BLaER1 (cell line): ENCODE measurements at regions not wholly inside any gene's neighbourhood (a gene's known extent, or its start where the extent isn't known, plus 50 kb on each side); places are given as distances from the start of the nearest gene placed in this dataset.

Experiments
- H3K27ac ChIP-seq: shearing (Covaris generic); formaldehyde crosslinking; 2 replicates; pipeline ENCODE4 v1.8.1; 2022
- H3K27me3 ChIP-seq: shearing (Covaris generic); formaldehyde crosslinking; 2 replicates; pipeline ENCODE4 v1.8.1; 2022
- H3K36me3 ChIP-seq: shearing (Covaris generic); formaldehyde crosslinking; 2 replicates; pipeline ENCODE4 v1.8.1; 2022
- H3K4me1 ChIP-seq: shearing (Covaris generic); formaldehyde crosslinking; 2 replicates; pipeline ENCODE4 v1.8.1; 2022
- H3K4me2 ChIP-seq: shearing (Covaris generic); formaldehyde crosslinking; 2 replicates; pipeline ENCODE4 v1.8.1; 2022
- H3K4me3 ChIP-seq: shearing (Covaris generic); formaldehyde crosslinking; 2 replicates; pipeline ENCODE4 v1.8.1; 2022
- H3K9ac ChIP-seq: shearing (Covaris generic); formaldehyde crosslinking; 2 replicates; pipeline ENCODE4 v1.8.1; 2022
- H3K9me3 ChIP-seq: shearing (Covaris generic); formaldehyde crosslinking; 2 replicates; pipeline ENCODE4 v1.8.1; 2022
- H4K20me1 ChIP-seq: shearing (Covaris generic); formaldehyde crosslinking; 2 replicates; pipeline ENCODE4 v1.8.1; 2022
- Cebpa-rat ChIP-seq: shearing (Covaris generic); IDR thresholded peaks from 2 replicates; pipeline ENCODE4 v1.8.1; 2022

DNA sequence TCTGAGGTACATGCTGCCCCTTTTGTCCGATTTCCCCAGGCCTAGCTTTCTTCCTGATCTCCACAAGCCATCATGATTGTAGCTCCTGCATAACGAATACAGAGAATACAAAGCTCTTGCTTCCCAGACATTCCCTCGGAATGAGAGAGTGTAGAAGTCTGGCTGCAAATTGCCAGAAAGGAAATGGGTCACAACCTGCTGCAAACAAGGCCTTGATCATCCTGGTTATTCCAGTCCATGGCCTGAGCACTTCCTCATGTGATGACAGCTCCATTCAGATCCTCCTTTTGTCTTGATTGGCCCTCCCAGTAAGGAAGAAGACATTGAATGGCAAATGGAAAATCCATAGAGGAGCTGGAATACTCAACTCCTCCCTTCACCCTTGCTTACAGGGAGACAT lies 136.0 kb upstream of the ADRA1B start:
- no peak for TF ChIP-seq Cebpa-rat
- no peaks in the 10 kb centered on the region for H3K36me3 ChIP-seq

DNA sequence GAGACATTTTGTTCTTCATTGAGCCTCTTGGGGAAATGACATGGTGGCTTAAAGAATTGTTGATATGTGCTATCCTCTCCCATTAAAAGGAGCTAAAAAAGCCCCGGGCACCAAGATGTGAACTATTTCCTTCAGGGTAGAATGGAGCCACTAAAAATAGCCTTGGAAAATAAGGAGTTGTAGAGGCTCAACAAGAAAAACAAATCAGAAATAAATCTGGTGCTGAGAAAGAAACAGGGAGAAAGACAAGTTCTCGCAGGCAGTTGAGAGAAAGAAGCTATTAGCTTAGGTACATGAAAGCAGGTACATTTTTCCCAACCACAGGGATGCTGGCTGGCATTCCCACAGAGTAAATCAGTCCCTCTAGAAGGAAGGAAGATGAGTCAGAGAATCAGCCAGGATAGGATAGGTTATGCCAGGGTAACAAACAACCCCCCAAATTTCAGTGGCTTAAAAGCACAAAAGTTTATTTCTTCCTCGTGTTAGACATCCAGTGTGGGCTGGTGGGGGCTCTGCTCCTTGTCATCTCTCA lies 134.6 kb upstream of the ADRA1B start:
- no peak overlapping the region for H3K4me2 ChIP-seq
- H3K4me1 ChIP-seq = no peaks in the 10 kb centered on the region
- H3K36me3 ChIP-seq = no peaks in the 10 kb centered on the region
- no peaks in the 10 kb centered on the region for H3K27me3 ChIP-seq
- no peak overlapping the region for H3K9ac ChIP-seq
- no peak for TF ChIP-seq Cebpa-rat
- H4K20me1 ChIP-seq = no peaks in the 10 kb centered on the region
- H3K4me3 ChIP-seq = no peak overlapping the region
- H3K27ac ChIP-seq = no peak overlapping the region
- H3K9me3 ChIP-seq = no peaks in the 10 kb centered on the region

More for the DNA sequence above, 136.0 kb upstream of the ADRA1B start:
- no peak overlapping the region for H3K4me2 ChIP-seq
- no peaks in the 10 kb centered on the region for H3K27me3 ChIP-seq
- H3K9me3 ChIP-seq = no peaks in the 10 kb centered on the region
- H3K4me3 ChIP-seq = no peak overlapping the region
- H3K4me1 ChIP-seq = no peaks in the 10 kb centered on the region
- H3K9ac ChIP-seq = no peak overlapping the region
- no peaks in the 10 kb centered on the region for H4K20me1 ChIP-seq
- no peak overlapping the region for H3K27ac ChIP-seq

DNA sequence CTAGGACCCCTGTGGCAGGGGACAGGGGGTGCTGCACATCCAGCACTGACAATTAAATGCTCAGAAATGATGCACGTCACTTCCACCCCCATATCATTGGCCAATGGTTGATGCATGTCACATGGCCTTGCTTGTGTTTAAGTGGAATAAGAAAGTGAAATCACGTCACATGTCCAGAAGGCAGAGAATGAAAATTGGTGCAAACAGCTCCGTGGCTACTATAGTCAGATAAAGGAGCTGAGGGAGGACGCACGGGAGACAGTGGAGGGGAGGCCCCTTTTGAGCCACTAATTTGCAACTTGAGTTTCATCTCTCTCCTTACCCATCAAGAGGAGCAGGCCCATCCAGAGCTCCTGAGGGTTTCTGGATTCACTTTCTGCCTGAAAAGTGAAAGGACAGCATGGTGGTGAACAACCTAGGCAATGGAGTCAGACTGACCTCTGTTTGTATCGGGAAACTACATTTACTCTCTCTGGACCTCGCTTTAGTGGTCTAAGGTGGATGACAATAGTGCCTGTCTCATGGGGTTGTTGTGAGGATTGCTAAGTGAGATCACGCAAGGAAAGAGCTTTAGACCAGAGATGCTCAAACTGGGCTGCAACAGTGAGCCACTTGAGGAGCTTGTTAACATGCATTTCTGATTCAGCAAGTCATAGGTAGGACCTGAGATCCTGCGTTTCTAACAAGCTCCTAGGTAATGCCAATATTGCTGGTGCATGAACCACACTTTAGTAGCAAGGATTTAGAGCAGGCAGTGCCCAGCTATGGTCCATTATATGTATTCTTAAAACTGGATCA lies 133.9 kb upstream of the ADRA1B start:
- Histone ChIP-seq H3K4me3 (no peak overlapping the region), H3K4me2 (no peak overlapping the region)
- TF ChIP-seq Cebpa-rat = no peak

DNA sequence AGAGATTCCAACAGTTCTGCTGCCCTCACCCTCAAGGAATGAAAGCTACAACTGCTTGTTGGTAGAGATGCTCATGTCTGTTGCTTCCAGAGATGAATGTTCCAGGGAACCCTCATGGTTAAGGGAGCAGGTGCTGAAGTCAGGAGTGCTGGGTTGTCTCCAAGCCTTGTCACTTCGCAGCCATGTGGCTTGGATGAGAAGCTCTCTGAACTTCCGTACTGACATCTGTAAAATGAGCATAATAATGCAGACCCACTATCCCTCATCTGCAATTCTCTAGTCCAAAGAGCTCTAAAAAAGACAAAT lies 133.3 kb upstream of the ADRA1B start:
- no peaks in the 10 kb centered on the region for H3K27me3 ChIP-seq
- no peak overlapping the region for H3K9ac ChIP-seq
- H3K4me2 ChIP-seq = no peak overlapping the region
- H3K9me3 ChIP-seq = no peaks in the 10 kb centered on the region
- no peak overlapping the region for H3K27ac ChIP-seq
- H3K4me1 ChIP-seq = no peaks in the 10 kb centered on the region
- H4K20me1 ChIP-seq = no peaks in the 10 kb centered on the region
- TF ChIP-seq Cebpa-rat = no peak
- no peak overlapping the region for H3K4me3 ChIP-seq
- H3K36me3 ChIP-seq = no peaks in the 10 kb centered on the region

More for the DNA sequence above, 133.9 kb upstream of the ADRA1B start:
- Histone ChIP-seq H3K4me1 (no peaks in the 10 kb centered on the region), H3K27me3 (no peaks in the 10 kb centered on the region), H3K27ac (no peak overlapping the region), H4K20me1 (no peaks in the 10 kb centered on the region), H3K9me3 (no peaks in the 10 kb centered on the region), H3K36me3 (no peaks in the 10 kb centered on the region), H3K9ac (no peak overlapping the region)

DNA sequence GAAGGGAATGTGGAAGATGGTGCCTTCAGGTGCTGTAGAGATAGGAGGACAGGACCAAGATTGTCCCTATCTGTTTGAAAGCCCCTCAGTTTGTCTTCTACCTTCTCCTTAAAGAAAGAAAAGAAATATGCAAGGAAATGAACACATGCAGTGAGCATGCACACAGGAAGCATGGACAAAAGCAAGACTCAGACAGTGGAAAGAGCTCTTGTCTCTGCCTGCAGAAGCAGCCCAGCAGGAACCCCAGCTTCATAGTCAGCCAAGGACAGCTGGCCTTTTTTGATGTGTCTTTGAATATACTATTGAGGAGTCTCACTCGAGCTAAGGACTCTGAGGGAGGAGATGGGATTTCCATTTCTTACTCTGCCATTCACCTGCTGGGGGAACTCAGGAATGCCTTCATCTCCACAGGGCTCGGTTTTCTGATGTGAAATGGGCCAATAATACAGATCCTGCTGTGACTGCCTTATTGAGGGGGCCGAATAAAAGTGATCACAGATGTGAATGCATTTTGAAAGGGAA lies 132.5 kb upstream of the ADRA1B start:
- Histone ChIP-seq H3K27ac (no peak overlapping the region), H3K9me3 (no peaks in the 10 kb centered on the region), H3K4me3 (no peak overlapping the region), H3K4me2 (no peak overlapping the region), H3K36me3 (no peaks in the 10 kb centered on the region), H3K4me1 (no peaks in the 10 kb centered on the region), H3K27me3 (no peaks in the 10 kb centered on the region), H3K9ac (no peak overlapping the region), H4K20me1 (no peaks in the 10 kb centered on the region)
- no peak for TF ChIP-seq Cebpa-rat

DNA sequence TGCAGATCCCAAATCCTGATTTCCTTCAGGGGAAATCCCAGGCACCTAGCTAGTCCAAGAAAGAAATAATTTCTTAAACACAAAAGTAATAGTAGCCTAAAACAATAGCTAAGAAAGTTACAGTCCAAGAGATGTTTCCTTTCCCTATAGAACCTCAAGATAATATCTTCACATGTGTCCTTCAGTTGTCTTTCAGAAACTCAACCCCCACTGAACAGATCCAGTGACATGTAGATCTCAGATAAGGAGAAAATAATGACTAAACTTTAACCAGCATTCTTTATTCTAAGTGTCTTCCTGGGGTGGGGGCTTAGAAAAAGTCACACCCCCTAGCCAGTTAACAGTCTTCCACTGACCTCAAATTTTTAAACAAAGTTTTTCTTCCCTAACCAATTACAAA lies 131.3 kb upstream of the ADRA1B start:
- no peak for TF ChIP-seq Cebpa-rat
- Histone ChIP-seq H3K4me1 (no peaks in the 10 kb centered on the region), H3K36me3 (no peaks in the 10 kb centered on the region), H3K4me2 (no peak overlapping the region), H3K27me3 (no peaks in the 10 kb centered on the region), H3K9me3 (no peaks in the 10 kb centered on the region), H3K4me3 (no peak overlapping the region), H3K27ac (no peak overlapping the region), H4K20me1 (no peaks in the 10 kb centered on the region), H3K9ac (no peak overlapping the region)

DNA sequence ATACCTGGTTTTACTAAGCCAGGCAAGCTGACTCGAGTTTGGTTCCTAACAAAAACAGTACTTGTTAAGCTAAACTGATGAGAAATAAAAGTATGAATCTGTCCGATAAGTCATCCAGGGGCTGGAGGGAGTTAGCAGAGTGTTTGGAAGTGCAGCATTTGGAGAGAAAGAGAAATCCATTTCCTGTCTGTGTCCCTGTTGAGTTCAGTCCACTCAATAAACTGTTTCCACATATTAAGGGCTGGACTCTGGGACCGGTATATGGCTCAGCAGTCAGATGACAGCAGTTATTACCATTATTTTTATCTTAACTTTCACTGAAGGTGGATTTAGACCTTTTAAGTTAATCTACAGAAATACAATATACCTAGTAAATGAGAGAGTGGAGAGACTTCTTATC lies 130.6 kb upstream of the ADRA1B start:
- Histone ChIP-seq H3K4me2 (no peak overlapping the region), H3K9me3 (no peaks in the 10 kb centered on the region), H4K20me1 (no peaks in the 10 kb centered on the region), H3K9ac (no peak overlapping the region), H3K27me3 (no peaks in the 10 kb centered on the region), H3K27ac (no peak overlapping the region), H3K36me3 (no peaks in the 10 kb centered on the region), H3K4me3 (no peak overlapping the region), H3K4me1 (no peaks in the 10 kb centered on the region)
- TF ChIP-seq Cebpa-rat = no peak

DNA sequence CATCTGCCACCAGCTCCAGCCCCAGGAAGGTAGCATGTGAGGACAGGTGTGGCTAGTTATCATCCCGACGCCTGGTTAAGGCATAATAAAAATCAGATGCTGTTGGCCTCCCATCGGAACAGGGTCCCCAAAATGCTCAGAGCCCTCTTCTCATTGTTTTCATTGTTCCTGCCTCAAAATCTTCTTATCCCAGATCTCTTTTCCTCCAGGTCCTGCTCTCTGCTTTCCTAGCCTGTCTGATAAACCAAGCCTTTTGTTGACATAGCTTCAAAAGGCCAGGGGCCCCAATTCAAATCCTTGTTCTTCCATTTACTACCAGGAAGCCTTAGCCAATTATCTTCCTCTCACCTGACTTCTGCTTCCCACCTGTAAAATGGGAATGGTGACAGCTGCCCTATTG lies 130.1 kb upstream of the ADRA1B start:
- no peak overlapping the region for H3K9ac ChIP-seq
- no peaks in the 10 kb centered on the region for H3K4me1 ChIP-seq
- no peak overlapping the region for H3K27ac ChIP-seq
- no peaks in the 10 kb centered on the region for H3K27me3 ChIP-seq
- no peak for TF ChIP-seq Cebpa-rat
- H3K36me3 ChIP-seq = no peaks in the 10 kb centered on the region
- H4K20me1 ChIP-seq = no peaks in the 10 kb centered on the region
- H3K4me2 ChIP-seq = no peak overlapping the region
- H3K9me3 ChIP-seq = no peaks in the 10 kb centered on the region
- H3K4me3 ChIP-seq = no peak overlapping the region

DNA sequence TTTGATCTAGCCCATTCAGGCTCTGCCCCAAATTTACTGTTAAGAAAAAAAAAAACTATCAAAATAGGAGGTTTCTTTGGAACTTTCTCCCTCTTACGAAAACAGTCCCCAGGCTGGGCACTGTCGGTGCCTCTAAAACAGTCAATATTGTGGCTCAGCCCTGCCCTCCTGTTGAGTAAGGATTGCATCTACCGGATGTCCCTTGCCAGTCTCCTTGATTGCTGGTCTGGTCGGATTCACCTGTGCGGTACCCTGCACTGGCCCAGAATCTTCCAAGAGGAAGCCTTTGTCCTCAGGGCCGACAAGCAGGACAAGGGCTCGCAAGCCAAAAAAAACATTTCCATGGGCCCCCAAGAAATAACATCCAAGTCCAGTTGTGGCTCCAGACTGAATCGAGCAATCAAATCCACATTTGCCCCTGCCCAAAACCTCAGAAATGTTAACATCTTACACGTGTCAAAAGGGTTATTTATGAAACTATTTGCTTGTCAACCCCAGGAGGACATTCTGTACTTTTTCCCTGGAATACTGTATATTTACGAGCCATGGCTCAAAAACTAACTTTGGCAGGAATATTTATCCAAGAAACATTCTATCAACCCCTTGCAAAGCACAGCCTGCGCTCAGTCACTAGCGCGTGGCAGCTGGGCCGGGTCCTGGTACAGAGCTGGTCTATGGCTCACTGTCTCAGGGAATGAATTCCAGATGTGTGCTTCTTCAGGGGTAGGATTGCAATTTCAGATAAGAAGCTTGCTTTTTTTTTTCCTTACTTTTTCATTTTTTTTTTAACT lies 129.2 kb upstream of the ADRA1B start:
- Histone ChIP-seq H3K9ac (no peak overlapping the region), H4K20me1 (no peaks in the 10 kb centered on the region), H3K4me1 (no peaks in the 10 kb centered on the region), H3K9me3 (no peaks in the 10 kb centered on the region), H3K4me2 (no peak overlapping the region), H3K27me3 (no peaks in the 10 kb centered on the region), H3K36me3 (no peaks in the 10 kb centered on the region), H3K4me3 (no peak overlapping the region), H3K27ac (no peak overlapping the region)
- TF ChIP-seq Cebpa-rat = no peak

DNA sequence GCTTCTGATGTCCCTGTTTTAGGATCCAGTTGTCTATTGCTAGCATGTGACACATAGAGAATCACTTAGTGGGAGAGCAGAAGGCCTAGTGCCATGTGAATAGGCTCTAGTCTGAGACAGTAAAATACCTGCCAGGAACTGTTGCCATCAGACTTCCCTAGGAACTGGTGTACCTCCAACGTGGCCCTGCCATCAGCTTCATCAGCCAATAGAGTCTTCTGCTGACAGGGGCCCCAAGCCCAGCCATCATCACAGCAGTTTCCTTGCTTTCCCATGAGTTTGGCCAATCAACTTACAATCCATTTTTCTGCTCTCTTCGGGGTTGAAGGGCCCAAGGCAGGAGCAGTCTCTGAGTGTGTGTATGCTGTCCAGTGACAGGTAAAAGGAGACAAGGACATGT lies 128.4 kb upstream of the ADRA1B start:
- H3K4me1 ChIP-seq = no peaks in the 10 kb centered on the region
- H3K27me3 ChIP-seq = no peaks in the 10 kb centered on the region
- H4K20me1 ChIP-seq = no peaks in the 10 kb centered on the region
- H3K36me3 ChIP-seq = no peaks in the 10 kb centered on the region
- no peak overlapping the region for H3K27ac ChIP-seq
- H3K9ac ChIP-seq = no peak overlapping the region
- no peaks in the 10 kb centered on the region for H3K9me3 ChIP-seq
- no peak for TF ChIP-seq Cebpa-rat
- no peak overlapping the region for H3K4me3 ChIP-seq
- H3K4me2 ChIP-seq = no peak overlapping the region
